Calu3 (cell line): ENCODE measurements at regions not wholly inside any gene's neighbourhood (a gene's known extent, or its start where the extent isn't known, plus 50 kb on each side); places are given as distances from the start of the nearest gene placed in this dataset.

Experiments
- BruUV-seq: library from RNA; stranded (reverse); fragments of 400-500 nt; replicated peaks from 2 replicates; lab custom pipeline; 2021; lab: Mats Ljungman, UMichigan
- CTCF ChIA-PET: fragments of 300-600 bp; sonication (Branson Sonifier 250); formaldehyde crosslinking; loops from one replicate; lab custom pipeline; 2022; ENCODE audit warnings: antibody characterized with exemption; lab: Charles Lee
- DNase-seq: peaks from one replicate; pipeline ENCODE4 v3.0.0; 2022
- H3K27ac Mint-ChIP-seq: one replicate; pipeline ENCODE4 v1.8.0; 2022; ENCODE audit warnings: mixed read lengths; ENCODE audit not compliant: unreplicated experiment
- H3K27me3 Mint-ChIP-seq: one replicate; pipeline ENCODE4 v1.8.0; 2022; ENCODE audit warnings: mixed read lengths; ENCODE audit not compliant: unreplicated experiment
- H3K36me3 Mint-ChIP-seq: one replicate; pipeline ENCODE4 v1.8.0; 2022; ENCODE audit warnings: mild to moderate bottlenecking, moderate library complexity, mixed read lengths; ENCODE audit not compliant: insufficient read depth, unreplicated experiment
- H3K4me1 Mint-ChIP-seq: one replicate; pipeline ENCODE4 v1.8.0; 2022; ENCODE audit warnings: mild to moderate bottlenecking, low read depth, mixed read lengths; ENCODE audit not compliant: unreplicated experiment
- H3K4me3 Mint-ChIP-seq: one replicate; pipeline ENCODE4 v1.8.0; 2022; ENCODE audit warnings: mild to moderate bottlenecking, low read depth, moderate library complexity, mixed read lengths; ENCODE audit not compliant: unreplicated experiment
- H3K9me3 Mint-ChIP-seq: one replicate; pipeline ENCODE4 v1.8.0; 2022; ENCODE audit warnings: low read depth, mixed read lengths; ENCODE audit not compliant: unreplicated experiment
- CTCF ChIP-seq: fragments of 200-600 bp; IDR thresholded peaks from one replicate; pipeline ENCODE4 v1.8.0; 2022; ENCODE audit warnings: antibody characterized with exemption; ENCODE audit not compliant: unreplicated experiment
- intact Hi-C: fragments of 100-400 bp; cut with micrococcal nuclease; formaldehyde crosslinking; loops from one replicate; pipeline ENCODE4 v1.10.0; 2022; ENCODE audit not compliant: unreplicated experiment

DNA sequence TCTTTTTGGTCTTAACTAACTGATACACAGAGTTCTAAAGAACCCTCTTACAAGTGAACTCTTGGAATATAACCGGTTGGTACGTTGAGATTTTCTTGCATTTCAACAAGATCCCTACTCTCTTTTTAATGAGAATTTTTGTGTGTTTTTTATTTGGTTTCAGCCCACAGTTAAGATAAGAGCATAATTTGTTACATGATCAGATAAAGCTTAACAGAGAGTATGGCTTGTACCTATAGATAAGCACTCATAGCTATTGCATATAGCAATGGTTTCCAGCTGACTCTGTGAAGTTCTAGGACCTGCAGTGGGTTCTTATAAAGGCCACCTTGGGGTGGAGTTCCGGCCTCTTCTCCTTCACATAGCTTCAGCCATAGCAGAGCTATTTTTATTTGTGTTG lies 143.3 kb downstream of the SNX10 start:
- Mint-ChIP-seq H3K27ac (no peak overlapping the region), H3K4me1 (peaks cover 27% of the 10 kb centered on the region), H3K4me3 (no peak overlapping the region), H3K9me3 (peaks cover 3% of the 10 kb centered on the region), H3K27me3 (no peaks in the 10 kb centered on the region), H3K36me3 (no peaks in the 10 kb centered on the region)
- BruUV-seq, result no TSS peak
- TF ChIP-seq CTCF, result no peak
- DNase-seq, result no peak
- intact Hi-C loops, result no loop called here
- CTCF ChIA-PET, result interaction anchor here (0.5 to 1.3 kb wide), 4 partner anchors 14 to 107 kb away, joined by 3 to 4 read pairs (median 4); no protein-coding TSS in a partner anchor

GRCh38 chr7:26437003-26437532 lies 145.4 kb downstream of the SNX10 start:
- no TSS peak for BruUV-seq
- Mint-ChIP-seq H3K4me3 (no peak overlapping the region), H3K9me3 (peaks cover 3% of the 10 kb centered on the region), H3K4me1 (peaks cover 30% of the 10 kb centered on the region), H3K36me3 (no peaks in the 10 kb centered on the region), H3K27ac (no peak overlapping the region), H3K27me3 (no peaks in the 10 kb centered on the region)
- CTCF ChIA-PET, result interaction anchor here (0.6 kb wide), 1 partner anchor 20 kb away, joined by 3 read pairs; no protein-coding TSS in a partner anchor
- TF ChIP-seq CTCF, result no peak
- intact Hi-C loops, result no loop called here
- no peak for DNase-seq

DNA sequence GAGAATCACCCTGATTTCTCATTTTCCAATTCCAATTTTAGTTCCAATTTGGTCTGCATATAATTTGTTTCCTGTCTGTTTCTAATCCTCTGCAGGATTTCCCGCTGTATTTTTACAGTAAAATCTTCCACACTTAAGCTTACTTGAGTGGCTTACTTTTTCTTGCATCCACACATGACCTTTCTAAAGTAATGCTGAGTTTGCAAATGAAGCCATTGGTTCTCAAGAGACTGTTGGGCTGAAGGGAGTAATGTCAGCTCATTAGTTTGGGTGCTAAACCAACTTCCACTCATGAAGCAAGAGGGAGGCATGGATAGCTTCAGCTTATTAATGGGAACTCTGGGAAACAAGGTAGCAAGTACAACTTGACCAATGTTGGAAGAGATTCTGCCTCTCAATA lies 146.4 kb downstream of the SNX10 start:
- DNase-seq, result no peak
- Mint-ChIP-seq H3K27me3 (no peaks in the 10 kb centered on the region), H3K4me1 (peaks cover 30% of the 10 kb centered on the region), H3K4me3 (no peak overlapping the region), H3K27ac (no peak overlapping the region), H3K36me3 (no peaks in the 10 kb centered on the region), H3K9me3 (peaks cover 3% of the 10 kb centered on the region)
- CTCF ChIA-PET, result interaction anchor here (0.8 to 1.5 kb wide), 2 partner anchors 12 to 111 kb away, joined by 3 read pairs; no protein-coding TSS in a partner anchor
- no TSS peak for BruUV-seq
- no peak for TF ChIP-seq CTCF
- intact Hi-C loops, result no loop called here

GRCh38 chr7:26439521-26440232 lies 148.0 kb downstream of the SNX10 start:
- Mint-ChIP-seq H3K27ac (no peak overlapping the region), H3K27me3 (no peaks in the 10 kb centered on the region), H3K36me3 (no peaks in the 10 kb centered on the region), H3K9me3 (peaks cover 2% of the 10 kb centered on the region), H3K4me1 (peaks cover 30% of the 10 kb centered on the region), H3K4me3 (no peak overlapping the region)
- CTCF ChIA-PET, result interaction anchor here (0.8 to 1.1 kb wide), 2 partner anchors 10 to 17 kb away, joined by 3 to 4 read pairs; no protein-coding TSS in a partner anchor
- BruUV-seq, result no TSS peak
- DNase-seq, result no peak
- TF ChIP-seq CTCF, result no peak
- intact Hi-C loops, result no loop called here
